ENCODE measurements at regions not wholly inside any gene's neighbourhood (a gene's known extent, or its start where the extent isn't known, plus 50 kb on each side); places are given as distances from the start of the nearest gene placed in this dataset.

DNA sequence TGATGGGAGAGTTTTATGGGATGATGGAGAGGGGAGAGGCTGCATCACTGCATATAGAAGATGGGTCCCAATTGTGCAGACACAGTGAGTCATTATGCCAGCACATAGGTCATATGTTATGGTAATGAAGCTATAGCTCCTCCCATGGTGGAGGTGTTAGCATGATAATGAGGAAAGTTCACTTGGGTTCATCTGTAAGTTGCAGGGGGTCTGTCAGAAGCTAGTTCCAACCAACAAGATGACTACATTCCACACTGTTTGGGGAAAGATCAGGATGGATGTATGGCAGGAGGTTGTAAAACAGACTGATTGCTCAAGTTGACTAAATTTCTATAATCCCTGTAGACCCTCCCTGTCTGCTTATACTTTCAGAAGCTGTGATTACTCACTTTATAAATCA, 561.3 kb downstream of the C12orf50 start:
- Histone ChIP-seq H4K20me1 (ENCODE audit: insufficient read depth, low read length) (no peaks in the 10 kb centered on the region), H3K27me3 (ENCODE audit: insufficient read depth, low read length) (no peaks in the 10 kb centered on the region), H3K36me3 (ENCODE audit: insufficient read depth, low read length) (no peaks in the 10 kb centered on the region), H3K4me3 (ENCODE audit: insufficient read depth, low read depth, low read length) (no peak overlapping the region), H3K9me3 (ENCODE audit: insufficient read depth, low read depth, low read length) (no peaks in the 10 kb centered on the region), H3K79me2 (ENCODE audit: insufficient read depth, low read length) (no peaks in the 10 kb centered on the region), H3K27ac (ENCODE audit: low read depth, low read length) (no peak overlapping the region), H3K4me2 (ENCODE audit: low read length) (no peak overlapping the region), H2AFZ (ENCODE audit: low read depth, low read length) (no peak overlapping the region), H3K9ac (ENCODE audit: low read length) (no peak overlapping the region), H3K4me1 (ENCODE audit: insufficient read depth, low read length) (no peaks in the 10 kb centered on the region)
- H3K27ac Mint-ChIP-seq (ENCODE audit: unreplicated experiment): no peak overlapping the region
- TF ChIP-seq EZH2 (IDR thresholded peaks at IDR 0.05; ENCODE audit: insufficient read depth, low read length): no peak
- TF ChIP-seq, protein P1, sequence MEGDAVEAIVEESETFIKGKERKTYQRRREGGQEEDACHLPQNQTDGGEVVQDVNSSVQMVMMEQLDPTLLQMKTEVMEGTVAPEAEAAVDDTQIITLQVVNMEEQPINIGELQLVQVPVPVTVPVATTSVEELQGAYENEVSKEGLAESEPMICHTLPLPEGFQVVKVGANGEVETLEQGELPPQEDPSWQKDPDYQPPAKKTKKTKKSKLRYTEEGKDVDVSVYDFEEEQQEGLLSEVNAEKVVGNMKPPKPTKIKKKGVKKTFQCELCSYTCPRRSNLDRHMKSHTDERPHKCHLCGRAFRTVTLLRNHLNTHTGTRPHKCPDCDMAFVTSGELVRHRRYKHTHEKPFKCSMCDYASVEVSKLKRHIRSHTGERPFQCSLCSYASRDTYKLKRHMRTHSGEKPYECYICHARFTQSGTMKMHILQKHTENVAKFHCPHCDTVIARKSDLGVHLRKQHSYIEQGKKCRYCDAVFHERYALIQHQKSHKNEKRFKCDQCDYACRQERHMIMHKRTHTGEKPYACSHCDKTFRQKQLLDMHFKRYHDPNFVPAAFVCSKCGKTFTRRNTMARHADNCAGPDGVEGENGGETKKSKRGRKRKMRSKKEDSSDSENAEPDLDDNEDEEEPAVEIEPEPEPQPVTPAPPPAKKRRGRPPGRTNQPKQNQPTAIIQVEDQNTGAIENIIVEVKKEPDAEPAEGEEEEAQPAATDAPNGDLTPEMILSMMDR (IDR thresholded peaks at IDR 0.05; ENCODE audit: insufficient read depth, low read depth, low read length): no peak
- no peaks in the 10 kb centered on the region for H3K36me3 Mint-ChIP-seq (ENCODE audit: low read depth, unreplicated experiment)
- H3K4me1 Mint-ChIP-seq (ENCODE audit: low read depth, unreplicated experiment): no peaks in the 10 kb centered on the region
- DNase-seq (ENCODE audit: low read depth) (no peak), FAIRE-seq (no peak)
- no peaks in the 10 kb centered on the region for H3K27me3 Mint-ChIP-seq (ENCODE audit: low read depth, unreplicated experiment)
- peaks cover 2% of the 10 kb centered on the region for H3K9me3 Mint-ChIP-seq (ENCODE audit: unreplicated experiment)
- H3K4me3 Mint-ChIP-seq (ENCODE audit: unreplicated experiment): no peak overlapping the region

DNA sequence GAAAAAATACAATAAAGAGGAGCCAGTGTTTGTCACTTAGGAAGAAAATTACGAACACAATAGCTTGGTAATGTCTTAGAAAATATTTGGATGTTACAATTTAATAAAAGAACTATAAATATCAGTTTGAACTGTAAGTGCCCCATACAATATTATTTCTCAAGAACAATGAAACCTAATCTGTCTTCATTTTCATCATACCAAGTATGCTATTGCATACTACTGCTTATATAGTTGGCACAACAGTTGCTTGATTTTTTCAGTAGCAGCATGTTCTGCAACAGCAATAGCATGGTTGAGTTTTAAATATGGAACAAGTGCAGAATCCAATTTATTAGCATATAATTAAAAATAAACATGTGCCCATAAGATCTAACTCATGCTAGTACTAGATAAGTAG, 564.6 kb downstream of the C12orf50 start:
- Histone ChIP-seq H3K4me3 (ENCODE audit: insufficient read depth, low read depth, low read length) (no peak overlapping the region), H2AFZ (ENCODE audit: low read depth, low read length) (no peak overlapping the region), H3K36me3 (ENCODE audit: insufficient read depth, low read length) (no peaks in the 10 kb centered on the region), H3K9ac (ENCODE audit: low read length) (no peak overlapping the region), H4K20me1 (ENCODE audit: insufficient read depth, low read length) (no peaks in the 10 kb centered on the region), H3K27me3 (ENCODE audit: insufficient read depth, low read length) (no peaks in the 10 kb centered on the region), H3K4me1 (ENCODE audit: insufficient read depth, low read length) (no peaks in the 10 kb centered on the region), H3K79me2 (ENCODE audit: insufficient read depth, low read length) (no peaks in the 10 kb centered on the region), H3K27ac (ENCODE audit: low read depth, low read length) (no peak overlapping the region), H3K9me3 (ENCODE audit: insufficient read depth, low read depth, low read length) (no peaks in the 10 kb centered on the region), H3K4me2 (ENCODE audit: low read length) (no peak overlapping the region)
- DNase-seq (ENCODE audit: low read depth) (no peak), FAIRE-seq (no peak)
- Mint-ChIP-seq H3K4me3 (ENCODE audit: unreplicated experiment) (no peak overlapping the region), H3K27ac (ENCODE audit: unreplicated experiment) (no peak overlapping the region), H3K36me3 (ENCODE audit: low read depth, unreplicated experiment) (no peaks in the 10 kb centered on the region), H3K9me3 (ENCODE audit: unreplicated experiment) (no peaks in the 10 kb centered on the region), H3K4me1 (ENCODE audit: low read depth, unreplicated experiment) (no peaks in the 10 kb centered on the region), H3K27me3 (ENCODE audit: low read depth, unreplicated experiment) (no peaks in the 10 kb centered on the region)
- TF ChIP-seq, protein P1 (IDR thresholded peaks at IDR 0.05; ENCODE audit: insufficient read depth, low read depth, low read length): no peak
- no peak for TF ChIP-seq EZH2 (IDR thresholded peaks at IDR 0.05; ENCODE audit: insufficient read depth, low read length)

DNA sequence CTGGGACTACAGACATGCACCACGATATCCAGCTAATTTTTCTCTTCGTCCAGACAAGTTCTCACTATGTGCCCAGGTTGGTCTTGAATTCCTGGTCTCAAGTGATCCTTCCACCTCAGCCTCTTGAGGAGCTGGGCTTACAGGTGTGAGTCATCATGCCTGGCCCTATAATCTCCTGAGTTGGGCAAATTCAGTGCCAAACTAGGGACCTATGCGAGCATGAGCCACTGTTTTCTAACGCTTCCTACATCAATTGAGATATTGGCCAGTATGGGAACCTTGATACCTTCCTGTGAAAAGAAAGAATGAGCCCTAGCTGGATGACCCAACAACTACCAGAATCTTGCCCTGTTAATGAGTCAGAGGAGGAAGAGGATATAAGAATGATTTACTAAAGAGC, 585.2 kb downstream of the C12orf50 start:
- H3K4me2 ChIP-seq (ENCODE audit: low read length): no peak overlapping the region
- no peaks in the 10 kb centered on the region for H4K20me1 ChIP-seq (ENCODE audit: insufficient read depth, low read length)
- Mint-ChIP-seq H3K27me3 (ENCODE audit: low read depth, unreplicated experiment) (no peaks in the 10 kb centered on the region), H3K9me3 (ENCODE audit: unreplicated experiment) (no peaks in the 10 kb centered on the region), H3K27ac (ENCODE audit: unreplicated experiment) (no peak overlapping the region), H3K4me3 (ENCODE audit: unreplicated experiment) (no peak overlapping the region), H3K4me1 (ENCODE audit: low read depth, unreplicated experiment) (peaks cover 20% of the 10 kb centered on the region), H3K36me3 (ENCODE audit: low read depth, unreplicated experiment) (no peaks in the 10 kb centered on the region)
- DNase-seq (ENCODE audit: low read depth) (no peak), FAIRE-seq (no peak)
- no peaks in the 10 kb centered on the region for H3K79me2 ChIP-seq (ENCODE audit: insufficient read depth, low read length)
- H3K9me3 ChIP-seq (ENCODE audit: insufficient read depth, low read depth, low read length): no peaks in the 10 kb centered on the region
- no peak overlapping the region for H3K4me3 ChIP-seq (ENCODE audit: insufficient read depth, low read depth, low read length)
- H3K27me3 ChIP-seq (ENCODE audit: insufficient read depth, low read length): no peaks in the 10 kb centered on the region
- H3K27ac ChIP-seq (ENCODE audit: low read depth, low read length): no peak overlapping the region
- peaks cover 7% of the 10 kb centered on the region for H3K4me1 ChIP-seq (ENCODE audit: insufficient read depth, low read length)
- no peak overlapping the region for H2AFZ ChIP-seq (ENCODE audit: low read depth, low read length)
- TF ChIP-seq, protein P1 (IDR thresholded peaks at IDR 0.05; ENCODE audit: insufficient read depth, low read depth, low read length): no peak
- no peak for TF ChIP-seq EZH2 (IDR thresholded peaks at IDR 0.05; ENCODE audit: insufficient read depth, low read length)
- no peak overlapping the region for H3K9ac ChIP-seq (ENCODE audit: low read length)
- no peaks in the 10 kb centered on the region for H3K36me3 ChIP-seq (ENCODE audit: insufficient read depth, low read length)

Measured in astrocyte (in vitro differentiated cells and primary cell).